DOHH2 (cell line): ENCODE measurements at regions not wholly inside any gene's neighbourhood (a gene's known extent, or its start where the extent isn't known, plus 50 kb on each side); places are given as distances from the start of the nearest gene placed in this dataset.

Experiments used
- CTCF ChIP-seq: fragments of 200-600 bp; sonication (generic); IDR thresholded peaks from one replicate; pipeline ENCODE4 v1.5.1; 2014; ENCODE audit warnings: antibody characterized with exemption, mild to moderate bottlenecking, low read depth, low read length; ENCODE audit not compliant: poor library complexity, severe bottlenecking
- EZH2phosphoT487 ChIP-seq: fragments of 200-600 bp; sonication (generic); IDR thresholded peaks from 2 replicates; pipeline ENCODE4 v1.6.1; 2017; ENCODE audit warnings: borderline replicate concordance, mild to moderate bottlenecking, antibody characterized with exemption, low read length, moderate library complexity, mixed read lengths

GRCh38 chr15:93428807-93429351 is 339.9 kb upstream of the RGMA start:
- no peak for TF ChIP-seq CTCF
- TF ChIP-seq EZH2phosphoT487 = no peak
